GM12872 (cell line): ENCODE measurements at regions not wholly inside any gene's neighbourhood (a gene's known extent, or its start where the extent isn't known, plus 50 kb on each side); places are given as distances from the start of the nearest gene placed in this dataset.

Source experiments
- TF ChIP-seq, protein P1 (sequence below): IDR thresholded peaks from 3 replicates; pipeline ENCODE4 v1.5.1; 2011; ENCODE audit warnings: low read depth, mild to moderate bottlenecking, low read length, moderate library complexity; ENCODE audit not compliant: insufficient read depth

DNA sequence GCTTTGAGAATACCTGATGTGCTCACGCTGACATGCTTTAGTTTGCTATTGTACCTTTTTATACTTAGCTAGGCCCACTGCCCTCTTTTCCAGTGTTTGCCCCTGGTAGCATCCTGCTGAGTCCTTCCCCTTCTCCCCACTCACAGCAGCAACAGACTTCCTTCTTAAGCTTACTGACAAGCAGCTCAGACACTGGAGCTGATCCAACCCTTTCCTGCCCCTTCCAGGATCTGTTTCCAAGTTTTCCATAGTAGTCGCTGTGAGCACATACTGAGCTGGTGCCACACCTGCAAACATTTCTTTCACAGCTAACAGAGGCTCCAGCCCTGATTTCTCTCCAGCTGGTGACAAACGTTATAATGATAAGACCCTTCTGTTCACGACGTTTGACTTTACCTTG is 991.4 kb upstream of the CELF4 start:
- TF ChIP-seq, protein P1, sequence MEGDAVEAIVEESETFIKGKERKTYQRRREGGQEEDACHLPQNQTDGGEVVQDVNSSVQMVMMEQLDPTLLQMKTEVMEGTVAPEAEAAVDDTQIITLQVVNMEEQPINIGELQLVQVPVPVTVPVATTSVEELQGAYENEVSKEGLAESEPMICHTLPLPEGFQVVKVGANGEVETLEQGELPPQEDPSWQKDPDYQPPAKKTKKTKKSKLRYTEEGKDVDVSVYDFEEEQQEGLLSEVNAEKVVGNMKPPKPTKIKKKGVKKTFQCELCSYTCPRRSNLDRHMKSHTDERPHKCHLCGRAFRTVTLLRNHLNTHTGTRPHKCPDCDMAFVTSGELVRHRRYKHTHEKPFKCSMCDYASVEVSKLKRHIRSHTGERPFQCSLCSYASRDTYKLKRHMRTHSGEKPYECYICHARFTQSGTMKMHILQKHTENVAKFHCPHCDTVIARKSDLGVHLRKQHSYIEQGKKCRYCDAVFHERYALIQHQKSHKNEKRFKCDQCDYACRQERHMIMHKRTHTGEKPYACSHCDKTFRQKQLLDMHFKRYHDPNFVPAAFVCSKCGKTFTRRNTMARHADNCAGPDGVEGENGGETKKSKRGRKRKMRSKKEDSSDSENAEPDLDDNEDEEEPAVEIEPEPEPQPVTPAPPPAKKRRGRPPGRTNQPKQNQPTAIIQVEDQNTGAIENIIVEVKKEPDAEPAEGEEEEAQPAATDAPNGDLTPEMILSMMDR: no peak

DNA sequence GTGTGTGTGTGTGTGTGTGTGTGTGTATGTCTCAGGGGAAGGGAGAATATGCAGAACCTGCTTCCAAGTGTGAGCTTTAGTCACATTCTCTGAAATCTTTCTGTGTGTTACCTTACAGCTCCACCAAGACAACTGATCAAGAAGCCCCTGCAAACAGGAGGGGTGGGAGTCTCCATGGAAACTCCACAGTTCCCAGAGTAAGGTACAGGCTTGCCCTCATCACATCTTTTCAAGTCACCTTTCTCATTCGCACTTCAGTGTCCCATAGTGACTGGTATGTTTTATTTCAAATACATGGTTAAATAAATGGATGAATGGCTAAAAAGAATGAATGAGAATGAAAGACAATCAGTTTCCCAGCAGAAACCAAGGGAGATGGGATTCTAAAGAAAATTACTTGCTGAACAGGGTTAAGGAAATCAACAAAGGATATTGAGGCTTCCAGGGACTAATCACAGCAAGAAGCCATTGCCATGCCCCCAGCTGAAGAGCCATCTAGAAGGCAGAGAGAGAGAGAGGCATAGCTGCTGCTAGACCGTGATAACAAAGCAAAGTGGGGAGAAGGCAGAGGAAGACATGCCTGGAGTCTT is 987.2 kb upstream of the CELF4 start:
- TF ChIP-seq, protein P1: no peak

DNA sequence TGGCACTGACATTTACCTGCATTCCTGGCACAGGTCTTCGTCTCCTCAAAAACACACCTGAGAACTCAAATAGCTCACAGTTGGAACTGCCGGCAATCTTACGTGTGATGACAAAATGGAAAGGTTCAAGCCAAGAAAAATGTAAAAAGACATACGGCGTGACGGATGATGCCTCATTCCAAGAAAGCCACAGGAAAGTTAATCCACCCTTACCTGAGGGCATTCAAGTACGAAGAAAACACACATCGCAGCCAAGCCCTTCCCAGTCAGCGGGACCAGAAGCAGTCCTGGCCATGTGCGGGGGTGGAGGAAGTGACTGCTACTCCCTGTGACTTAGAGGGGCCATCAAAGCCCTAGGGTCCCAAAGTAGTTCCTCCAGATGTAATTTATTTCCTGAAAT is 986.3 kb upstream of the CELF4 start:
- TF ChIP-seq, protein P1: no peak

DNA sequence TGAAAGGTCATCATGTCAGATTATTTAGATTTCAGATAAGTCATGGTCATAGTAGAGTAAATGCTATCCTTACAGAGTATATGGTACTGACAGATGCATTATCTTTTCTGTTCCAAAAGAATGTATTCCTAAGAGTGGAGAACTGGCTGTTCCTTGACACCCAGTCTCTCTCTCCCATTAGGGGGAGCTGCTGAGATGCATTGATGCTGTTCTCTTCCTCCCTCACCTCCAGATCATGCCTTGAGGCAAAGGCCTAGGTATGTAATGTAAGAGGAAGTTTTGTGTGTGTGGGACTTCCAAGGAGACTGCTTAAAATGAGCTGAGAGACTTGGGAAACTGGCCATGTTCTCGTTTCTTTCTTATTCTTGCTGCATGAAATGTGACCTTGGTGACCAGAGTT is 979.5 kb upstream of the CELF4 start:
- TF ChIP-seq, protein P1: peak; percentile 35; the same call in 2 of the 3 replicates

DNA sequence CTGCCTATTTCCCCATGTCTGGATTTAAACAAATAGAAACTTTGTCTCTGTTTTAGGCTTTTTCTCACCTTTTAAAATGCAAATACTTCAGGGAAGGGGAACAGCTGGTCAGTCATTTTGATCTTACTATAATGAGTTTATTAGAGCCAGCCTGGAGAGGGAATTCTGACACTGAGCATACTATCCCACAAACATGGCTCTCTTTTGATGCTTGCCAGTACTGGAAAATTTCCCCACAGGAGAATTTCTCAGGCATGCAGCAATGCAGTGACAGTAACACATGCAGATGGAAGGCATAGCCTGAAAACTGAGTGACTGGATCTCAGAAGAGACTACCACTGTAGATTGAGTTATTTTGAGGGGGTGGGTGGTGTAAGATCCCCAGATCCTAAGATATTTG is 974.3 kb upstream of the CELF4 start:
- TF ChIP-seq, protein P1: no peak

DNA sequence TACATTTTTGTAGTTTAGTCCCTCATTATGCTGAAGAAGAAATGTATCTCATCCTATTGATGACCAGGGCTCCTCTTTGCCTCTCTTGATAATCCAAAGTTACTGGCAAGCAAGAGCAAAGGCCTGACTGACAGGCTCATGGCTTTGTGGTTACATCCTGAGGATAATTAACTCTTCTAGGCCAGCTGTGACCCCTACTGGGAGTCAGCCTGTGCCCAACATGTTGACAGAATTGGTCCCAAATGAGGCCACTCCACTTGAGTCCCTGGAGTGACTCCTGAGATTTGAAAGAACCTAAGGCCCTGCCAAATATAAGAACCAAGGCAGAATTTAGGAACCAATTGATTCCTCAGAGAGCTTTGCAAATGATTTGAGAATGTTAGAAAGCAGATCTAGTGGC is 973.8 kb upstream of the CELF4 start:
- TF ChIP-seq, protein P1: no peak

DNA sequence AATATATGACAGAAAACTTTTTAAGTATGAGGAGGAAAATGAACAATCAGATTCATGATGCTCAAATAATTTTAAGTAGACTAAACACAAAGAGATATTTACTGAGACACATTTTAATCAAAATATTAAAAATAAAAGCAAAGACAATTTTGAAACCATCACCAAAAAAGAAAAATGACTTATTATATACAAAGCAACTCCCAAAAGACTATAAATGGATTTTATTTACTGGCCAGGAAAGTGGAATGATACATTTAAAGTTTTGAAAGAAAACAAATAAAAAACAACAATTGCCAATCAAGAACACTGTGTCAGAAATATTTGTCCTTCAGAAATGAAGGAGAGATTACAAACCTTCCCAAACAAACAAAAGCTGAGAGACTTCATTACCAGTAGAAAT is 968.5 kb upstream of the CELF4 start:
- TF ChIP-seq, protein P1: no peak
